Fibroblast of skin of right quadriceps (primary cell): ENCODE measurements at regions not wholly inside any gene's neighbourhood (a gene's known extent, or its start where the extent isn't known, plus 50 kb on each side); places are given as distances from the start of the nearest gene placed in this dataset.
A peak's percentile ranks its signal among the peaks of the same experiment; 100 is the strongest.
"Not testable (repeated sequence)": the region's sequence is repeated elsewhere in the genome, so short reads cannot be mapped to it uniquely, and the experiment has no call there.

Experiments used
- DNase-seq: peaks from one replicate; pipeline ENCODE4 v3.0.0-alpha.2; 2013

- no peak for DNase-seq
Measured at GRCh38 chr3:140821493-140821892, 120.1 kb upstream of the SLC25A36 start.

DNA sequence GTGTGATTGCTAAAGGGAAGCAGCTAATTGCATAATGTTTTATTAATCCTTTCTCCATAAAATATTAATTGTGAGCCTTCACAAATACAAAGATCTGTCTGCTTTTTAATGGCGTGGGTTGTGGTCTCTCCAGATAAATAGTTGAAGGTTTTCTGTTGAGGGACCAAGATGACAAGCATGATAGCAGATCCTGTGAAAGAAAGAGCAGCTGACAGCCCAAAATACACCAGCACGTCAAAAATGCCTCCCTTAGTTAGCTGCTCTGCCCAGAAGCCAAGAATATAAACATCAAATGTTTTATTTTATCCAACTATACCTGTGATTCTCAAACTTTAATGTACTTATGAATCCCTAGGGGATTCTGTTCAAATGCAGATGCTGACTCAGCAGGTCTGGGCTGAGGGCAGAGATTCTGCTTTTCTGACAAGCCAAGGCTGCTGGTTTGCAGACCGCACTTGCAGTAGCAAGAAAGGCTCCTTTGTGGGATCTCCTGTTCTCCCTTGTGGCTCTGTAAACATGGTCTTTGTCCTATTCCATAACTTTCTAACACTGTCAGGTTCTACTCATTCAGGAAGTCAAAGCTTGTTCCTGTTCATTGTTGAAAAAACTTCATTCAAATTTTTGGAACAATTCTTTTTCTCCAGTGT lies 119.1 kb upstream of the SLC25A36 start:
- no peak for DNase-seq

DNA sequence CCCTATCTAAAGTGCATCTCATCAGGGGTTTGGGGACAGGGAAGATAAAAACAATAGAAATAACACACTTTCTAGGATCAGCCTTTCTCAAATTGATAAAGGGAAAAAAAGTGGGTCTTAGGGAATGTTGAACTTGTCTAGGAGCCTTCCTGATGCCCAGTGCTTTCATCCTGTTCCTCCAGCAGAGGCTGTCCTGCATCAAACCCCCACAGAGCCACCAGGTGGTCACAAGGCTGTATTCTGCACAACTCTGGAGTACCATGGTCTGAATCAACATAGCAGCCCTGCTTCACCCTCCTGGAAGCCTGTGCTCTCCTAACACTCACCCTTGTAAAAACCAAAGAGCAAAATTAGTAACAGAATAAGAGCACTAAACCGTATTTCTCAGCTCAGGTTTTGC lies 118.5 kb upstream of the SLC25A36 start:
- no peak for DNase-seq

GRCh38 chr3:140827894-140828293 lies 113.7 kb upstream of the SLC25A36 start:
- DNase-seq, result no peak

DNA sequence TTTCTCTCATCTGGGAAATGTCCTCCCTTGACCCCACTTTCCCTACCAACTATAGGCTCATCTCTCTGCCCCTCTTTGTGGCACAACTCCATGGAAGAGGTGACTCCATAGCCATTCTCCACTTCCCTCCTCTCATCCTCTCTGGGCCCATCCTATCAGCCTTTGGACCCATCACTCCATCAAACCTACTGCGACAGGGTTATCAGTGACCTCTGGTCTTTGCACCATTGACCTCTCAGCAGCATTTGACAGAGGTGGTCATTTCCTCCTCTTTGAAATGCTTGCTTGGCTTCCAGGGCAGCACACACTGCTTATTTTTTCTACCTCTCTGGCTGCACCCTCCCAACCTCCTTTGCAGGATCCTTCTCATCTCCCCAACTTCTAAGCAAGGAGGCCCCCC lies 113.1 kb upstream of the SLC25A36 start:
- no peak for DNase-seq

- no peak for DNase-seq
Measured at GRCh38 chr3:140829796-140830195, 111.8 kb upstream of the SLC25A36 start.

DNA sequence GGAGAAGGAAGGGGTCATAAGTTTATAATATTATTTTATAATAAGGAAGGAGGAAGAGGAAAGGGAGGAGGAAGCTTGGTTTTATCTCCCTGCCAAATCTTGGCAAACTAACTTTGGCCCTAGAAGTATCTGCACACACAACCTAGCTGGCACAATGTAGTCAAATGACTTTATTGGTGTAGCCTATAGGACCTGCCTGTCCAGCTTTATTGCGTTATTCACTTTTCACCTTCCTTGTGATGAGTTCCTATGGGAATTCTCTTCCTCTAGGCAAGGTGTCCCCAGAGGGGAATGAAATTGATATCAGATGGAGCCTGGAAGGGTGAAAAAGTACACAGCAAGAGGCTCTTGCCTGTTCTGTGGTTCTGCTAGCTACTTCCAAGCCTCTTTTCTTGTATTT lies 111.2 kb upstream of the SLC25A36 start:
- no peak for DNase-seq

DNA sequence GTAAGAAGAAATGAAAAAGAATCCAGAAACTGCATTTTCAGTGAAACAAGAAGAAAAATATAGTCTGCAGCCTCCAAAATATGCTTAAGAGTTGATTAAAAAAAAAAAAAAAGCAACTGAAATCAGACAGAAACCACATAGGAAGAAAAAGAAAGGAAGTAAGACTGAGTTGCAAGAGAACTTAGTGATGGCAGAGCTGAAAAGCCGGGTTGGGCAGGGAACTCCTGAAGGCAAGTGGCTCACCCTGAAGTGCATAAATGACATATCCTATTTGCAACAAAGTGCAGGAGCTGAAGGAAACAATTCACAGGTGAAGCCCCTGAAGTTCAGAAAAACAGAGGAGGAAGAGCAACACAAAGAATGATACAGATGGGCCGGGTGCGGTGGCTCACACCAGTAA lies 108.8 kb upstream of the SLC25A36 start:
- DNase-seq, result no peak

DNA sequence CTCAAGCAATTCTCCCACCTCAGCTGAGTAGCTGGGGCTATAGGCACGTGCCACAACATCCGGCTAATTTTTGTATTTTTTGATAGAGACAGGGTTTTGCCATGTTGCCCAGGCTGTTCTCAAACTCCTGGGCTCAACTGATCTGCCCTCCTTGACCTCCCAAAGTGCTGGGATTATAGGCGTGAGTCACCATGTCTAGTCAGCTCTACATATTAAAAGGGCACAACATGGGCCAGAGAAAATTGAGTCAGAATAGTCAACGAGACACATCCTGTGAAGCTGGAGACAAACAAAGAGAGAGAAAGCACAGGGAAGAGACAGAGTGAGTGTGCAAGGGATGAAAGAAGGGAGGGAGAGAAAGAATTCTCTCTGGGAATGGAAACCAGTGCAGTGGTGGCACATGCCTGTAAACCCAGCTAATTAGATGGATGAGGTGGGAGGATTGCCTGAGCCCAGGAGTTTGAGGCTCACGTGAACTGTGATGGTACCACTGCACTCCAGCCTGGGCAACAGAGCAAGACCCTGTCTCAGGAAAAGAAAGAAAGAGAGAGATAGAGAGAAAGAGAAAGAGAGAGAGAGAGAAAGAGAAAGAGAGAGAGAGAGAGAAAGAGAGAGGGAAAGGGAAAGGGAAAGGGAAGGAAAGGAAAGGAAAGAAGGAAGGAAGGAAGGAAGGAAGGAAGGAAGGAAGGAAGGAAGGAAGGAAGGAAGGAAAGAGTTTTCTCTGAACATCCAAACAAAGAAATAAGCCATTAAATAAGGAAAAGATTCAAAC lies 107.2 kb upstream of the SLC25A36 start:
- no peak for DNase-seq

DNA sequence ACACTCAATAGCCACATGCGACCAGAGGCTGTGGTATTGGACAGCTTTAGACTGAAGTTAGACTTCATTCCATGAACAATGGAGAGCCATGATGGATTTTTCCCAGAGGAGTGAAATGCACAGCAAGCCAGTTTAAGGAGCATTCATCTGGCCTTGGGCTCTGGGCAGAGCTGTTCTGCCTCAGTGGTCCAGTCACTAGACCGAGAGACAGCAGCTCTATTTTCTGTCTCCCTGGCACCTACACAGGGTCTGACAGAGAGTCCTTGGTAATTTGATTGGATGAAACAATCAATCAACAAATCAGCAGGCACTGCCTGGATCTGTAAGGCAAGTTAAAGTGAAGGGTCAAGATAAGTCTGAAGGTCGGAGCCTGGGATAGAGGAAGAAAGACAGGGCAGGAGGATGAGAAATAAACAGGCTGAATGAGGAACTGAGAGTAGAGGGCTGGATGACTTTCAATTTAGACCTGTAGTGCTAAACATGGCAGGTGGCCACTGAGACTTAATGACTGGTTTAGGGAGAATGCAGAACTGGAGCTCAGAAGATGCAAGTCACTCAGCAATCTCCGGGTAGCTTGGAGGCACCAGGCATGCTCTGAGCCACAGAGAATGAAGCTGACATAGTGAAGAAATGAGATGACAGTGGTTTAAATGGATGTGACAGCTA lies 98.5 kb upstream of the SLC25A36 start:
- DNase-seq, result no peak

DNA sequence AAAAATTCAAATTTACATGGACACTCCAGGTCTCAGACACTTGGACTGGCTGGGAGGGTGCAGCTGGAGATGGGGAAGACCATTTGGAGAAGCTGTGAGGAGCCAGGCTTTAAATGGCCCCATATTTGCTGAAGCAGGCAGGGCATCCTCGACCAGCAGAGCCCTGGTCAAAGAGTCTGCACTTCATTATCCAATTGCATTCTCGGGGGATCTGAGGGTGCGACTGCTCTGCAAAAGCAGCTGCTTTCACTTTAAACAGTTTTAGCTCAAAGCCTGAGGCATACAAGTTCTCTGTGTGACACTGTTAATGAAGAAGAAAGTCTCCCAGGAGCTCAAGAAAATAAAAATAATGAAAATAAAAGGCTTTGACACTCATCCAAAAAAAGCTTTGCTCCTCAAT lies 98.0 kb upstream of the SLC25A36 start:
- DNase-seq, result no peak

DNA sequence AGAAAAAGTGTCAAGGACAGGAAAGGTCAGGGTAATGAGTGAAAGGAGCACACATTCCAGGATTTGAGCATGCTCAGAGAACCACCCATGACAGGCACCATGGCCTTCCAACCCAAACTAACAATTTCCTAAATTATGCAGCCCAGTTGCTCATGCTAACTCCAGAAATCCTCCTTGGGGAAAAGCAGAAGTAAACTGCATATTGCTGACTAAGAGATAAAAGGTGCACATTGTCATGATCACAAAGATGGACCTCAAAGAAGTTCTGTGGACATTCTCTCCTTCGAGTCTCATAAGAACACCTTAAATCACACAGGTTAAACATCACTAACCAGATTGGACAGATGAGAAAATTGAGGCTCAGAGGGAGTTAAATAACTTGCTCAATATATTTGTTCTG lies 97.6 kb upstream of the SLC25A36 start:
- DNase-seq, result no peak

DNA sequence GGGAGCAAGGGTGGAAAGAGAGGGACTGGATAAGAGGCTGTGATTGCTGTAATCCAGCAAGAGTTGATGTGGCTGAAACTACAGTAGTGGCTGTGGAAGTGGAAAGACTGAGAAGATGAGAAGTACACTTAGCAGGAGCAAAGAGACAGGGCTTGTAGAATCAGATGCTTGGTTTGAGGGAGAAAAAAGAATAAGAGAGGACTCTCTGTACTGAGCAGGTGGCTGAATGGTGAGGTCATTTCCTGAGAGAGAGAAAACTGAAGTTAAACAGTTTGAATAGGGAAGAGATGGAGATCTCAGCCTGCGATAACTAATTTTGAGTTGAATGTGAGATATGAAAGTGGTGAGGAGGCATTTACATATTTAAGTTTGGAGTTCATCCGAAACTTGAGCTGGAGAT lies 95.8 kb upstream of the SLC25A36 start:
- DNase-seq, result no peak

DNA sequence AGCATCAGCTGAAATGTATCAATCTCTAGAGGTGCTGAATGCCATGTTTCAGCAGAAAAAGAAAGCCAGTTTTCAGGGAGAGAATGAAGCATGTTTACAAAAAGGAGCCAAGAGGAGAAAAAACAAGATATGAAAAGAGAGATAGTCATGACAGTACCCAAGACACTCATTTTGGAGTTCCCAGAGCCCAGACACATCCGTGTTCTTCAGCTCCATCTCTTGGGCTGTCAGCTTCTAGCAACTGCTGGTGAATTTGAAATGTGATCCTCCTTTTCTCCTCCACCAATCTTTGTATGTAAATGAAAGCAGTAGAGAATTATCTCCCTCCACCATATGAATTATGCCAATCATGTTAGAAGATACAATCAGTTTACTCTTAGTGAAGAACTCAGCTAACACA lies 93.0 kb upstream of the SLC25A36 start:
- no peak for DNase-seq

DNA sequence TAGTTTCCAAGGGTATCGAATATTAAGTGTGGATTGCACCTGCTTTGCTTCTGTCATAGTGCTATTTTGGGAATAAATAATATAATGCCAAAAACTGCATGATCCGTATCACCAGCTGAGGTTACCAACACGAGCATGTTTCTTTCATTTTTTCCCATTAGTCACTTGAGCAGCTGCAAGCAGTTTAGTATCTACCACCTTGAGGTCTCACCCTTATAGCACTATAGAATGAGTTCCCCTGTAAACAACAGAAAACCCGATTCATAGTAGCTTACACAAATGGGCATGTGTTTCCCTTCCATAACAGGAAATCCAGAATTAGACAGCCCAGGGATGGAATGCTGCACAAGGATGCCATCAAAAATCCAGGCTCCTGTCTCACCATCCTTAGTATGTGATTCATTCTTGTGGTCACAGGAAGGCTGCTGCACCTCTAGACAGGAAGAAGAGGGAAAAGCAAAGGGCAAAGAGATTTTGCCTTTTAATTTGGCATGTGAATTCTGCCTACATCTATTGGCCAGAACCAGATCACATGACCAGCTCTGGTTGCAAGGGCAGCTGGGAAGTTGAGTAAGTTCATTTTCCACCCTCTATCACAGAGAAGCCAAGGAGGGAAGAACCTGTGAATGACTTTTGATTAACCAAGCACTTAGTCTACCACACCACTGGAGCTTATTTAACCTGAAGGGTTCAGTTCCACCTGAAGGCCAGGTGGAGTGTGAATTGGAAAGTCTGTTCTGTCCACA lies 91.3 kb upstream of the SLC25A36 start:
- peak; percentile 5 for DNase-seq

DNA sequence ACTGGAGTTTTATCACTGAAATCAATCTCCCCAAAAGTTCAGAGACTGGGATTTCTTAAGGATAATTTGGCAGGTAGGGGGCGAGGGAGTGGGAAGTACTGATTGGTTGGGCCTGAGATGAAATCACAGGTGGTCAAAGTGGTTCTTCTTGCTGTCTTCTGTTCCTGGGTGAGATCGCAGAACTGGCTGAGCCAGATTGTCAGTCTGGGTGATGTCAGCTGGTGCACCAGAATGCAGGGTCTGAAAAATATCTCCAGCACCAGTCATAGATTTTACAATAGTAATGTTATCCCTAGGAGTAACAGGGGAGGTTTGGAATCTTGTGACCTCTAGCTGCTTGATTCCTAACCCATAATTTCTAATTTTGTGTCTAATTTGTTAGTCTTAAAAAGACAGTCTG lies 86.7 kb upstream of the SLC25A36 start:
- DNase-seq, result no peak

GRCh38 chr3:140856905-140857304 lies 84.7 kb upstream of the SLC25A36 start:
- no peak for DNase-seq

GRCh38 chr3:140857993-140858392 lies 83.6 kb upstream of the SLC25A36 start:
- no peak for DNase-seq

DNA sequence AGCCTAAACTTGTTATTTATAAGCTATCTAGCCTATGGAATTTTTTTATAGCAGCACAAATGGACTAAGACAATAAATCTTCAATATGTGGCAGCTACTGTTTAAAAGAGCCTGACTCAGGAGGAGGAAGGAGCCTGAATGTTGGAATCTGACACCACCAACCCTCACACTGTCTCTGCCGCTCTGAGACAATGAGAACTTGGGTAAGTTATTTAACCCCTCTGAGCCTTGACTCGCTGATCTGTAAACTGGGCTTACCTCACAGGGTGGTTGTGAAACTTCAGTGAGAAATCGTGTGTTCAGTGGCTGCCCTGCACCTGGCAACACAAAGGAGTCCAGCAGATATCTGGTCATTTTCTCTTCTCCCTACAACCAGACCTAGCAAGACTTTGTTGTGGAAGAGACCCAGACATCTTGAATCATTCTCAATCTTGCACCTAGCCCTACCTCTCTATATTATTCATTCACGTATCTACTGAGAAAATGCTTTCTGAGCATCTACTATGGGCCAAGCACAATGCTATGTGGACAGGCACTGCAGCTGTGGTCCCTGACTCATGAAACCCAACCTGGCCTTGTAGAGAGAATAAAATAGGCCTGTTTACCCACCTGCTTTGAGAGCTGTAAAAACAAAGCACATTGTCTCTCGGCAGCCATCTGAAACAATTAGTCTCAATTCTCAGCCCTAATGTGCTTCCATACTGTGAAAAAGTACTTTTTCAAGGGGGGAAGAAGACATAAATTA lies 81.9 kb upstream of the SLC25A36 start:
- DNase-seq, result peak; percentile 2

DNA sequence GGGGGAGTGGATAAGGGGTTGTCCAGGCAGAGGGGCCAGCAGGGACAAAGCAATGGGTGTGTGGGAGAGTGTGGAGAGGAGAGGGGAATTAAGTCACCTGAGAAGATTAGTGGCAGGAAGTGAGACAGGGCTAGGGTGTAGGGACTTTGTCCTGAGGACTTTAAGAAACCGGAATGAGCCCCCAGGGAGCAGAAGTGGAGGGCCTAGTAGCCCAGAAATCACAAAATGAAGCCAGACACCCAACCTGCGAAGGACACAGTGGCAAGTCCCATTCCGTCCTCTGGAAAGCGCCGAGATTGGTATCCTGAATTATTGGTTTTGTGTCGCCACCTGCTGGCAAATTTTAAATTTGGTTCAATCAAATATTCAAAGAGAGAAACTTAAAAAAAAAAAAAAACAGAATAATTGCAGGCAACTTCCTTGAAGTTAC lies 78.0 kb upstream of the SLC25A36 start:
- DNase-seq, result peak; percentile 51

DNA sequence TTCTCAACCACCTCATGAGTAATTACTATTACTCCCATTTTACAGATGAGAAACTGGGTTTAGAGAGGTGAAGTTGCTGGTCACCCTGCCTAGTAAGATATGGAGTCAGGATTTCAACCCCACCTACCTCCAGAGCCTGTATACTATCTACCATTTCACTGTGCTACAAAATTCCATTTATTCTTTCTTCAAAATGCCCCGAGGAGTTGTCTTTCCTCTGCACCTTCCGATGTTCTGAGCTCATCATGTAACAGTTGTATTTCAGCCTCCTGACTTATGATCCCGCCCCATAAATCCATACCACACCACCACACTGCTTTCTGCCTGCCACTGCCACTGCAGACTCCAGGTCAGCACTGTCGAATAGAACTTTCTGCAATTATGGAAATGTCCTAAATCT lies 71.3 kb upstream of the SLC25A36 start:
- DNase-seq, result no peak

- DNase-seq, result no peak
Measured at GRCh38 chr3:140871022-140871421, 70.6 kb upstream of the SLC25A36 start.

DNA sequence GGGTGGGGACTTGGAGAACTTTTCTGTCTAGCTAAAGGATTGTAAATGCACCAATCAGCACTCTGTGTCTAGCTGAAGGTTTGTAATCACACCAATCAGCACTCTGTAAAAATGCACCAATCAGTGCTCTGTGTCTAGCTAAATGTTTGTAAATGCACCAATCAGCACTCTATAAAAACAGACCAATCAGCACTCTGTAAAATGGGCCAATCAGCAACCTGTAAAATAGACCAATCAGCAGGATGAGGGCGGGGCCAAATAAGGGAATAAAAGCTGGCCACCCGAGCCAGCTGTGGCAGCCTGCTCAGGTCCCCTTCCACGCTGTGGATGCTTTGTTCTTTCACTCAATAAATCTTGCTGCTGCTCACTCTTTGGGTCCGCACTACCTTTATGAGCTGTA lies 69.5 kb upstream of the SLC25A36 start:
- DNase-seq, result not testable (repeated sequence)
